ENCODE measurements at regions not wholly inside any gene's neighbourhood (a gene's known extent, or its start where the extent isn't known, plus 50 kb on each side); places are given as distances from the start of the nearest gene placed in this dataset.
"Not testable (repeated sequence)": the region's sequence is repeated elsewhere in the genome, so short reads cannot be mapped to it uniquely, and the experiment has no call there.

DNA sequence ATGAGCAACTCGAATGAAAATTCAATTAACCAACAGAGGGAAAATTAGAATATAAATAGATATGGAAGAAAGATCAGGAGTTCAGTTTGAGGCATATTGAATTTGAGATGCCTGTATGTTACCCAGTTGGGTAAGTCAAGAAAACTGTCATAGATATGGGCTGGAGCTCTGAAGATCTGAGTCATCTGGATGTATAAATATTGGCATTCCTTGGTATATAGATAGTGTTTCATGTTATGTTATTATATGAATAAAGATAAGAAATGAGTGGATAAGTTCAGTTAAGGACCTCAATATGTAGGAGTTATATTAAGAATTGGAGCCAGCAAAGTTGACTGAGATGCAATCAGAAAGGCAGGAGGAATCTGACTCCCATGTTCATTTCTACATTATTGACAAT, 543.6 kb upstream of the SMIM31 start:
- no peak for DNase-seq (ENCODE audit: low spot score)

DNA sequence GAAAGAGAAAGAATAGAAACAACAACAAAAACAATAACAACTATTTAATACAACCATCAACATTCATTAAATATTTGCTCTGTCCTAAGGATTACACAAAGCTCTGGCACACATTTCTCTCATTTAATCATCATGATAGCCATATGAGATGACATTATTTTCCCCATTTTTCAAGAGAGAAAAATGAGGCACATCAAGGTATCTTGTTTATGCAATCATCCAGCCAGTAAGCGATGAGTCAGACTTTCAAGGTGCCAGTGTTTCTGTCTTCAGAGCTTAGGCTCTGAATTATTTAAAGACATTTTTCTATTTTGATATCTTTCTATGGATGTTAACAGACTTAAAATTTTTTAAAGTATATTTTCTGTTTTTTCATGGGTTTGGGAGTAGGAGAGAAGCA, 541.8 kb upstream of the SMIM31 start:
- no peak for DNase-seq (ENCODE audit: low spot score)

DNA sequence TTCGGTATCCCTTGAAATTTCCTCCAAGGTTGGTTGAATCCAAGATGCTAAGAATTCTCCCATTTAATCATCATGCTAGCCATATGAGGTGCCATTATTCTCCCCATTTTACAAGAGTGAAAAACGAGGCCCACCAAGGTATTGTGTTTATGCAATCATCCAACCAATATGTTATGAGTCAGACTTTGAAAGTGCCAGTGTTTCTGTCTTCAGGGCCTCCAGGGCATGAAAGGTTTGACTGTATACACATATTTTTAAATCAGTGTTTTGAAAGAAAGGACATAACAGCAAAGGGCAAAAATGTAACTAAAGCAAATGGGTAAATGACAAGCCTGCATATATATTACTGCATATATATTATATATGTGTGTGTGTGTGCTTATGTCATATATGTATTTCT, 541.2 kb upstream of the SMIM31 start:
- no peak for DNase-seq (ENCODE audit: low spot score)

DNA sequence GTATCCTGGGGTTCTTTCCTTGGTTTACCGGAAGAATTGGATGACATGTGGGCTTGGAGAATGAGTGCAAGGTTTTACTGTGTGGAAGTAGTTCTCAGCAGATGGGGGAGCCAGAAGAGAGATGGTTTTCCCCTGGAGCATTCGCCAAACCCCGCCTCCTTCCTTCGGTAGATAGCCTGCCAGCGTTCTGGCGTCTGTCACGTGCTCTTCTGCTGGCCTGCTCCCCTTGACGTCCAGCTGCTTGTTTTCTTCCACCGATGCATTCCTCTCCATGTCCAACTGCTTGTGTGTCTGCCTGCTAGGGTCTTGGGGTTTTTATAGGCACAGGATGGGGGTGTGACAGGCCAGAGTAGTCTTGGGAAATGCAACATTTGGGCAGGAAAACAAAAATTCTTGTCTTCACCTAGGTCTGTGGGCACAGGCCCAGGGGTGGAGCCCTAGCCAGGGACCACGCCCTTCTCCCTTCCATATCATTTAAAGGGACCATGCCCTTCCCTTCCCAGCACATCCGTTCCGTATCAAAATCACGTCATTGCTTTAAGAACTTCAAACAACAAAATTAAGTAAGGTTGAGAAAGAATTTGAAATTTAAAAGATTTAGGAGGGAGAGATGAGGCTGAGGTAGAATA, 538.7 kb upstream of the SMIM31 start:
- DNase-seq (ENCODE audit: low spot score): no peak

DNA sequence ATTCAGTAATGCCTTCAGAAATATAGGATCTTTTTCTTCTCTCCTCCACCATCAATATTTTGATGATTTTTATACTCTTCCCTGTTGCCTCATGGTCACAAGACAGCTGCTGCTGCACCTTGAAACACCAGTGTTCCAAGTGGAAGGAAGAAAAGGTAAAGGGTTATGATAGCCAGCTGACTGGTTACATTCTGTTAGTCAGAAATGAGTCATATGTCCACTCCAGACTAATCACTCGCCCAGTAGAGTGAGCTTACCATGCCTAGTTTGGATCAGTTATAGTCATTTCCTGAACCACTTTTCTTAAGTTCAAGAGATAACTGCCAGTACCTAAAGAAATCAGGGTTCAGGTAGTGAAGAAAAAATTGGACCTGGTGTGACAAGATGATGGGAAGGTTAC, 532.3 kb upstream of the SMIM31 start:
- no peak for DNase-seq (ENCODE audit: low spot score)

DNA sequence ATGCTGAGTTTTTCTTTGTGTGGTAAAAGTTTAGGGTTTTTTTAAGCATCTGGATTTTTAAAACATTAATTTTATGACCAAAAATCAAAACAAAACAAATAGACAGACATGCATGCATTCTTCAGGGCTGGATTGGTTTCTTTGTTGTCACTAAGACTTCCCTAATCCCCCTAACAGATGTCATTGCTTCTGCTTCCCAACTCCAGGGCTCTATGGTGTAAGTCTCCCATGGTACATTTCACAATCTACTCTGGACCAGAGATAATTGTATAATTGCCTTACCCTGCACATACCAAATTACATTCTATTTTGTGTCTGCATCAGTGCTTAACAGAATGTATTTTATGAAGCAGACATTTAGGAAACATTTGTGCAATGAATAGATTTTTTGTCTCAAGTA, 529.1 kb upstream of the SMIM31 start:
- no peak for DNase-seq (ENCODE audit: low spot score)

DNA sequence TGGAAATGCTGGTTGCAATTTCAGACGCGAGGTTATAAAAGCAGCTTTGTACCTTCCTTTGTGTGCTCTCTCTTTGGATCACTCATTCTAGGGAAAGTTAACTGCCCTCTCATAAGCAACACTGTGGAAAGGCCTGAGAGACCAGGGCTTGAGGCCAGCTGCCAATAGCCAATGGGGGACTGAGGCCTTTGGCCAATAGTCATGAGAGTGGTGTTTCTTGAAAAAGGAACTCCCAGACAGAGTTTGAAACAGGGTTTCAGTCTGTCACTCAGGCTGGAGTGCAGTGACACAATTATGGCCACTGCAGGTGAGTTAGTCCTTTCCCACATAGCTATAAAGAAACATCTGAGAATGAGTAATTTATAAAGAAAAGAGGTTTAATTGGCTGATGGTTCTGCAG, 524.7 kb upstream of the SMIM31 start:
- no peak for DNase-seq (ENCODE audit: low spot score)

DNA sequence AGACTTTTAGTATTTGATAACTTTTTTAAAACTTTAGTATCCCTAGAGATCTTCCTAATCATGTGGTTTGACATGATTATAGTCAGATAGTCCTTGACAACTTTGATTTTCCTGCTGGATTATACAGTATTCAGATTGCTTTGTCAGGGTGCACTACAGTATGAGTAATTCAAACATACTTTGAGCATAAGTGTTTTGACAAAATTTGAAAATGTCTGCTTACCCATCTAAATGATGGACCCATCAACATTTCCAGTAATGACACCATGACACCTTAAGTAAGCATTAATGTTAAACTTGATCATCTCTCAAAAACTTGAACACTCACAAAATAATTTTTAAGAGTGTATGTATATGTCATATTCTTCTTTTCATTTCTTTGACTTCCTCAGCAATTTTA, 514.5 kb upstream of the SMIM31 start:
- DNase-seq (ENCODE audit: low spot score): no peak

DNA sequence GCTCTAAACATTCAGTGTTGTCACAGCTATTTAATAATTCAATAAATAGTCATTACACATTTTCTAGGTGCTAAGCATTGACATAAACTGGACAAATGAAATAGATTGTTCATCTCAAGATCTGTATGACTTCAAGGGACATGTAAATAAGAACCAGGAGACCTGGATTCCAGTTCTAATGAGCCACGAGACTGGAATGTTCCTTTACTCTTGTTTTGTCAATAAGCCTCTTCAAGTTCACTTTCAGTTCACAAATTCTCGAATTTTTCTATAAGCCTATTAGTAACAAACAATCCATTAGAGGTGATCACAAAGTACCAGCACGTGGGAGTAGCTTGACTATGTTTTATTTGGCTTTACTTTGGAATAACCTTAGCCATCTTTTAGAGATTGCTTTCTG, 514.0 kb upstream of the SMIM31 start:
- DNase-seq (ENCODE audit: low spot score): no peak

DNA sequence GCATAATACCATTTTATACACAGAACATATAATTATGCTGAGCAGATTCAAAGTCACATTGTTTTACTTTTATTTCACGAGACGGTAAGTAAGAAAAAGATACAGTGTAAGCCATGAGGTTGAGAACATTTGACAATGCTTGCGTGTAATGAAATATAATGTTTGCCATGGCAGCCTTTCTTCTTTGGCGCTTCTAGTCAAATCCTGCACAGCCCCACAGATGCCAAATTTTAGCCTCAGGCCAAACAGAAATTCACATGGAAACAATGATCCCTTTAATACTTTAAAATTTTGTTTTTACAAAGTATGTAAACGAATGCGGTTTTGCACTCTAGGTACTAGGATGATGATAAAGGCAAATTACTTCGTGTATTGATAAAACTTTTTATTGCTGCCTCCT, 502.7 kb upstream of the SMIM31 start:
- no peak for DNase-seq (ENCODE audit: low spot score)

DNA sequence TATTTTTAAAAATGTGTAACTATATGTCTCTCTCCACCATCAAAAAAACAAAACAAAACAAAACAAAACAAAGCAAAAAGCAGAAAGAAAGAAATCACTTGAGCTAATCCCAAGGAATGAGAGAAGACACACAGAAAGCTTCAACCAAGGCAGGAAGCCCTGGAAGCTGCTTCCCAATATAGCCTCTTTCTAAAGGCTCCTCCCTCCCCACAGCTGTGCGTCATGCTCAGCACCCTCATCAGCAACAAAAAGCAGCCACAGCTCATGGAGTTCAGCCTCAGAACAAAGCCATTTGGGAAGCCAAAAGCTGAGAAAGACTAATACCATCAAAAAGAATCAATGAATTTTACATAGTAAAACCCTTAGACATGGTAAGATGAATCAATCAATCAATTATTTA, 501.6 kb upstream of the SMIM31 start:
- no peak for DNase-seq (ENCODE audit: low spot score)

DNA sequence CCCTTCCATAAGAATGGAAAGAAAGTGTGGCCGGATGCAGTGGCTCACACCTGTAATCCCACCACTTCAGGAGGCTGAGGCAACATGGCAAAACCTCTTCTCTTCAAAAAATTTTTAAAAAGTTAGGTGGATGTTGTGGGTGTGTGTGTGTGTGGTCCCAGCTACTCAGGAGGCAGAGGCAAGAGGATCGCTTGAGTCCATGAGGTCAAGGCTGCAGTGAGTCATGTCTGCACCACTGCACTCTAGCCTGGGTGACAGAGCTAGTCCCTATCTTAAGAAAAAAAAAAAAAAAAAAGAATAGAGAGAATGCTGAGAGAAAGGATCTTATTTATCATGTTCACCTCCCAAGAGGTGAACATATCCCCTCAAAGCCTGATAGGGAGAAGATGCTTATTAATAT, 492.1 kb upstream of the SMIM31 start:
- no peak for DNase-seq (ENCODE audit: low spot score)

DNA sequence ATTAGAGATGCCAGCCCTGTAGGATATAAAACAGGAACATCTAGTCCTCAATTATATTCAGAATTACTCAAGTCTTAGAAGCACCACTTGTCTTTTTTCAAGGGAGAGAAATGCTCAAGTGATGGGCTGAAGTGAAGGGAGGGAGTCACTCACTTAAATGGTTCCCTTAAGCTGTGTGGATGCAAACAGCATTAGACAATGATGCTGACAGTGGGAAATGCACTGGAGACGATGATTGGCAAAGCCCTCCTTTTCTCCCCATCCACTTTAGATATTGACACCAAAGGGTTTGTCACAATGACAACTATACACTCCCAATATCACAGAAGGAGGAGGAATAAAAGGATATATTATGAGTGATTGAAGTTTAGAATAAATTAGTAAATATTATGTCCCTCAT, 491.4 kb upstream of the SMIM31 start:
- DNase-seq (ENCODE audit: low spot score): not testable (repeated sequence)

DNA sequence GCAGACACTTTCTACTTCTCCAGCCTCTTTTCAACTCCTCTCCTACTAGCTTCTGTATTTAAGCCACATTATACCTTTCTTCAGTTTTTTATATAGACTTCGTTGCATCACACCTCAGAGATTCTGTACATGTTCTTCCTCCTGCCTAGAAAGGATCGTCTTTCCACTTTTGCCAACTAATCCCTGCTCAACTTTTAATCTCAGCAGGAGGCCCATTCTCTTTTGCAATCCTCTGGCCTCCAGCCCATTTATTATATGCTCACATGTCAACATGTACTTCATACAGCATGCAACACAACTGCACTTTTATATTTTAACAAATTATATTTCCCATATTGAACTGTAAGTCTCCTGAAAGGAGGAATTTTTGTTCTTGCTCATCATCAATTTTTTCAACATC, 476.5 kb upstream of the SMIM31 start:
- DNase-seq (ENCODE audit: low spot score): not testable (repeated sequence)

DNA sequence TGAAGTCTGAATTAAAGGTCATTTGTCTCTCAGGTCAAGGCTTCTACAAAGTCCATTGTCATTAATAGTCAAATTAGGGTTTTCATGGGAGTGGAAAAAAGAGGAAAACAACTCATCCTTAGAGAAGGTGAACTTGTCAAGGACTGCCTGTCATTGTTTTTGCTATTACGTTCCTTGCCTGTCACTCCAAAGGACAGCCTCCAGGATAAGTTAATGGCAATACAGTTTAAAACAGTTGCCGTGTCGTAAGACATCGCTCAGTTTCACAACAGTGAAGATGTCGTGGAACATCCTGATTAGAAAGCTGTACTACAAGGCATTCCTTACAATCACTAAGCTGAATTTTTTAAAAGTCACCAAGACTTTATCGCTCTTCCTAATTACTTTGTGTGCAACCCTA, 466.8 kb upstream of the SMIM31 start:
- DNase-seq (ENCODE audit: low spot score): no peak

DNA sequence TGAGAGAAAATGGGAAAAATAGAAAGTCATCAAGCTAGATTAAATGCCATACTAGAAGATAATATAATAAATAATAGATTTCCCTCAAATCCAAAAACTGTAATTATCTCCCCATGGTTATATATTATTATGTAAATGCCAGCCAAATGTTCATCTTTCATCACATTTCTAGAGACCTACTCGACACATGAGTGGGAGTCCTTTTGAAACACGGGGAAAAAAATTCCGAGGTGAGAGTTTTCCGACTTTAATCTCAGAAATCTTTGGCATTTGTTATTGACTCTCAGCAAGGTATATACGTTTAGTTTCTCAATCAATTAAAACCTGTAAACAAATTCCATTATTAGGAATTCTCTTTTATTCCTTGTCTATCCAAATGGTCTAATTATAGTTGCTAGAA, 465.4 kb upstream of the SMIM31 start:
- DNase-seq (ENCODE audit: low spot score): no peak

DNA sequence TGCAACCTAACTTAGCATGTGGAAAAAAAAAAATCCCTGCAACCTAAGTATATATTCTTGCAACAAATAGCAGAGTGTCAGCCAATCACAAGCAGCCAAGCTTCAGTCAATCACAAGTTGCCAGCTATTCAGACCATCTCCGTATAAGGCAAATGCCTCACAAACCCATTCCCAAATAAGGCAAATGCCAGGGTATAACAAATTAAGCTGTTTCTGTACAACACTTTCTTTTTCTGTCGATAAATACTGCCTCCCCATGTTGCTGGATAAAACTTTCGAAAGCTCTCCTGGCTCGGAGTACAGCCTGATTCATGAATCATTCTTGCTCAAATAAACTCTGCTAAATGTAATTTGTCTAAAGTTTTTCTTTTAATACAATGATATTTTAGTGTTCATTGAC, 460.7 kb upstream of the SMIM31 start:
- no peak for DNase-seq (ENCODE audit: low spot score)

DNA sequence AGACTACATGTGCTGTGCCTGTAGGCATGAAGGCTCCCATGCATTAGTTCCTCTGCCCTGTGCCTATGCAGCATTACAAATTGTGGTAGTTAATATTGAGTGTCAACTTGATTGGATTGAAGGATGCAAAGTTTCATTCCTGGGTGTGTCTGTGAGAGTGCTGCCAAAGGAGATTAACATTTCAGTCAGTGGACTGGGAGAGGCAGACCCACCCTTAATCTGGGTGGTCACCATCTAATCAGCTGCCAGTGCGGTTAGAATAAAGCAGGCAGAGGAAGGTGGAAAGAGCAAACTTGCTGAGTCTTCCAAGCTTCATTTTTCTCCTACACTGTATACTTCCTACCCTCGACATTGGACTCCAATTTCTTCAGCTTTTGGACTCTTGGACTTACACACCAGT, 460.2 kb upstream of the SMIM31 start:
- DNase-seq (ENCODE audit: low spot score): no peak

DNA sequence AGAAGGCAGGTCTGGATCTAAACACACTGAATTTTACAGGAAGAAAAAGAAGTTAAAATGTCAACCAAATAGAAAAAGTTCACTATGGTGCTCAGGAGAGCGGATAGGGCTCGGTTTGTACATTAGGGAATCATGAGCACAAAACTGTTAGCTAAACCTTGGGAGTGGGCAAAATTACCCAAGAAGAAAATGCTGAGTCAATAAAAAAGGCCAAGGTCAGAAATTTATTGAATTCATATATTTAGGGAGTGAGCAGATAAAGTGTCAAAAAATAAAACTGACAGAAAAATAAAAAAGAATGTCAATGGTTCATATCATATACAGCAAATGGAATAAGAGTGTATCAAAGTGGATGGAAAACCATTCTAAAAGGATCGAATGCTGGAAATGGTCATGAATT, 452.5 kb upstream of the SMIM31 start:
- DNase-seq (ENCODE audit: low spot score): no peak

DNA sequence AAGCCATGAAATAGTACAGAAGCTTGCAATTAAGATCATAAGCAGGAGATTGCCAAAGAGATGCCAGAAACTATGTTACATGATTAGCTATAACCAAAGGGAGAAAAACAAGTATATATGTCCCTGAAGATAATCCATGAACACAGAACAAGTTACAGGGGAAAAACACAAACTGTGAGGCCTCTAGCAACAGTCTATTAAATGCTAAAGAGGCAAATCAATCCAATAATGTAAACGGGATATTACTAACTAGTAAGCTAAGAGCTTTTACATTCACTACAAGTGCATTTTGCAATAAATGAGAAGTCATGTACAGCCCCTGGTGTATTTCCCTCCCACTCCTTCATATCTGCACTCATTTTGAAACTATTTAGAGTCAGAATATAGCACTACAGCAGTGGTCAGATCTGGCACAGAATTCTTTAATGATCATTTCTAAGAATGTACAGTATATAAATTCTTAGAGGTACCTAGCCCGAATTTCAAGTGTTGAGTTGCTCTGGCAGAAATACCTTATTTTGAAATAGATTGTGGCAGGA, 449.8 kb upstream of the SMIM31 start:
- DNase-seq (ENCODE audit: low spot score): no peak

DNA sequence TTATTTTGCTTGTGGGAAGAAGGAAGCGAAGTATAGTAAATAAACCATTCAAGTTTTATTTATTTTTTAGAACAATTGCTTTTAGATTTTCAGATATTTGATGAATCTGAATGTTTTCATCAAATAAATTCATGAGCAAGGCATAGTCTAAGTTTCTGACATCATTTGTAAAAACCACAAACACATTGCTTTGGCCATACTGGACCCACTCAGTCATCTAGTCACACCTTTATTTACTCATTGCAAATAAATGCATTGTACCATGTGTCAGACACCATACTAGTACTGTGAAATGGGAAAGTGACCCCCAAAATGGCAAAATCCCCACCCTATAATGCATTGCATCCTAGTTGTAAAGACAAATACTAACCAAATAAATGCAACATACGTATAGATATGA, 449.1 kb upstream of the SMIM31 start:
- DNase-seq (ENCODE audit: low spot score): no peak

DNA sequence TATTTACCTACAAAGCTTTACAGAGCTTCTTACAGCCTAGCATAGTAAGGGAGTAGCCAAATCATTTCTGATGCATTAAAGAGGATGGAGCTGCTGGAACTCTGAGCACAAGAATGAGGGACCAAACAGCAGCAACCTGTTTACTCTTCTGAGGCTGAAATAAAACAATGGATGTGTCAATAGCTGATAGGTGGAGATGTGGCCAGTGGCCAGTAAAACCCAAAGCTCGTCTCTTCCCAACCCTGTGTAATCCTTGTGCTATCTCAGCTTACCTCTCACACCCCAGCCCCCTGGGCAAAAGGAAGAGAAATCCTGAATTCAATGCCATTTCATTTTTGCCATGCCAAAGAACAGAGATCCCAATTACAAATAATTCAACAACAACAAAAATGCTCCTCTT, 446.7 kb upstream of the SMIM31 start:
- no peak for DNase-seq (ENCODE audit: low spot score)

DNA sequence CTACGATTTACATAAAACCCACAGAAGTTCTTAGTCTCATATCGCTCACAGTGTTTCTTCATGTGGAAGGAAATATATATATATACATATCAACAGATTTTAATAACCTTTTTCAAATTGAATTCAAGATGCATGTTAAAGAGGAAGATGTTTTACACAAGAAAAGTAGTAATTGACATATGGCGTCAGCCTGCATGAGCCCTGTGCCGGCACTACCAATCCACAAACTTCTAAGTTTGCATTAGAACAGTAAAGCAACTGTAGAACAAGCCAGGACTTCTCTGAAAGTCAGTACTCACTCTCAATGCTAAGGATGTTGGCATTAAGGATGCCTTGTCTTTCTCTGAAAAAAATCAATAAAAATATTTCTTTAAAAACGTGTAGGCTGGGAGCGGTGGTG, 441.3 kb upstream of the SMIM31 start:
- no peak for DNase-seq (ENCODE audit: low spot score)

DNA sequence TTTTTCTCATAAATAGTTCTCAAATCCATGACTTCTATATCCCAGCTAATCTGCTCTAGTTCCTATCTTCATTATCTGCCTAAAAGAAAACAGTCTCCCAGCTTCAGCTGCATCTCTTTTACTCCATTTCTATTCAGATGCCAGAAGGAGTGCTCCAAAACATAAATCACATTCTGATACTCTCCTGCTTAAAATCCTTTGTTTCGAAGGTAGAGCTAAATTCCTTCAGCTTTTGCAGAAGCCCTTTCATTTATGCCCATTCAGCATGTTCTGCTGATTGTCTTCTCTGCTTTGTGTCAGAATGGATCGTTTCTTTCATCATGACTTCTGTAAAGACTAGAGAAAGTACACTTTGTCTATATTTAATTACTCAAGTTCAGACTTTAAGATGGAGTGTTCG, 440.1 kb upstream of the SMIM31 start:
- no peak for DNase-seq (ENCODE audit: low spot score)

DNA sequence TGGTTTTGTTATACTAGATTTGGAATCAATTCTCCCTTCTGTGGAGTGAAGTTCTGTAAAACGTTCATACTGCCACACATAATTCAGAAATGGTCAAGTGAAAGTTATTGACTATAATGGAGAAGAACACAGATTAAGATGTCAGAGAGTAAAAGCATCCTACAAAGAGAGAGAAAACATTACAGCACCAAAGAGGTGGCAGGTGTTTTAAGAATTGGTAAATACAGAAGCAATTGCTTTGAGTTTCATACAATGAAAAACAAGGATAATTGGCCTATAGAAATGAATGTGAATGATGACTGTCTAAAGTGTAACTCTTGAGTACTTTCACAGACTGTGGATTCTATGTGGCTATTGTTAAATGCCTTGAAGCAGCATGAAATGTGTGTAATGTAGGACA, 435.6 kb upstream of the SMIM31 start:
- DNase-seq (ENCODE audit: low spot score): no peak
